CD4-positive, alpha-beta T cell (primary cell): ENCODE measurements at regions not wholly inside any gene's neighbourhood (a gene's known extent, or its start where the extent isn't known, plus 50 kb on each side); places are given as distances from the start of the nearest gene placed in this dataset.

Source experiments
- ATAC-seq: fragments of 200-7000 bp; cut with Tn5 transposase; one replicate; pipeline ENCODE4 v1.10.0; 2022; ENCODE audit warnings: mild to moderate bottlenecking; ENCODE audit not compliant: poor library complexity
- CTCF ChIA-PET: fragments of 350-600 bp; sonication (Branson Sonifier 250); formaldehyde crosslinking; loops from one replicate; lab custom pipeline; 2021; ENCODE audit warnings: antibody characterized with exemption, inconsistent platforms; lab: Charles Lee
- POLR2A ChIA-PET: fragments of 350-600 bp; sonication (Branson Sonifier 250); formaldehyde crosslinking; loops from one replicate; lab custom pipeline; 2021; ENCODE audit warnings: antibody characterized with exemption, inconsistent platforms; lab: Charles Lee
- DNase-seq, 14 experiments: peaks; one replicate each; pipeline ENCODE4 v3.0.0-alpha.2; 2013 to 2020; ENCODE audit warnings: mixed read lengths in 2 of 14
- H3K27ac ChIP-seq, 2 donors: one replicate each; pipeline versions ENCODE4 v1.5.1 to v1.7.0; 2013; ENCODE audit warnings: low read length in 2 of 2, low read depth in 1 of 2, mild to moderate bottlenecking in 1 of 2
- H3K27me3 ChIP-seq, 2 experiments: 1 replicate in 1 of 2; 2 replicates in 1 of 2; pipeline versions ENCODE4 v1.6.1 to v1.7.0; 2013; ENCODE audit warnings: low read length in 2 of 2, control low read depth in 1 of 2, mild to moderate bottlenecking in 1 of 2, moderate library complexity in 1 of 2; ENCODE audit not compliant: insufficient read depth in 2 of 2, control insufficient read depth in 1 of 2
- H3K36me3 ChIP-seq: one replicate; pipeline ENCODE4 v1.6.1; 2013; ENCODE audit warnings: low read length, control low read depth; ENCODE audit not compliant: insufficient read depth
- H3K4me1 ChIP-seq: one replicate; pipeline ENCODE4 v1.6.1; 2013; ENCODE audit warnings: low read length, control low read depth; ENCODE audit not compliant: insufficient read depth
- H3K4me3 ChIP-seq: one replicate; pipeline ENCODE4 v1.5.1; 2013; ENCODE audit warnings: mild to moderate bottlenecking, low read length, moderate library complexity
- H3K9me3 ChIP-seq, 2 experiments: 1 replicate in 1 of 2; 2 replicates in 1 of 2; pipeline versions ENCODE4 v1.6.1 to v1.7.0; 2013; ENCODE audit warnings: low read length in 2 of 2, mild to moderate bottlenecking in 2 of 2, control low read depth in 1 of 2, moderate library complexity in 1 of 2; ENCODE audit not compliant: control insufficient read depth in 1 of 2, insufficient read depth in 1 of 2
- H3K27ac Mint-ChIP-seq: one replicate; pipeline ENCODE4 v1.8.0; 2020; ENCODE audit warnings: mixed read lengths
- H3K27me3 Mint-ChIP-seq: one replicate; pipeline ENCODE4 v1.8.0; 2021; ENCODE audit warnings: mixed read lengths
- H3K36me3 Mint-ChIP-seq: one replicate; pipeline ENCODE4 v1.8.0; 2021; ENCODE audit warnings: low read depth, mixed read lengths
- H3K4me1 Mint-ChIP-seq: one replicate; pipeline ENCODE4 v1.8.0; 2021; ENCODE audit warnings: low read depth, mixed read lengths
- H3K4me3 Mint-ChIP-seq: one replicate; pipeline ENCODE4 v1.8.0; 2020; ENCODE audit warnings: mild to moderate bottlenecking, mixed read lengths
- H3K9me3 Mint-ChIP-seq: one replicate; pipeline ENCODE4 v1.8.0; 2020; ENCODE audit warnings: mixed read lengths
- CTCF ChIP-seq: fragments of 200-600 bp; IDR thresholded peaks from one replicate; pipeline ENCODE4 v1.8.0; 2022; ENCODE audit warnings: antibody characterized with exemption, mild to moderate bottlenecking
- intact Hi-C, 2 experiments: fragments of 100-400 bp; cut with DNase I in 1 of 2; cut with micrococcal nuclease in 1 of 2; formaldehyde crosslinking; loops; one replicate each; pipeline versions ENCODE4 v1.15.1 to v1.9.0; 2023 to 2025; cut with DNase I, micrococcal nuclease

- no peaks in the 10 kb centered on the region for H3K9me3 Mint-ChIP-seq
- ATAC-seq = no peak
- Histone ChIP-seq H3K36me3 (no peaks in the 10 kb centered on the region), H3K4me3 (no peak overlapping the region), H3K27me3 (peaks cover 0 to 4% of the 10 kb centered on the region in 2 experiments), H3K9me3 (no peaks in the 10 kb centered on the region), H3K4me1 (no peaks in the 10 kb centered on the region), H3K27ac (no peak overlapping the region)
- peaks cover 23% of the 10 kb centered on the region for H3K27me3 Mint-ChIP-seq
- DNase-seq = no peak
- no peak for TF ChIP-seq CTCF
- no peak overlapping the region for H3K27ac Mint-ChIP-seq
- H3K4me1 Mint-ChIP-seq = peaks cover 5% of the 10 kb centered on the region
- intact Hi-C loops = no loop called here
- POLR2A ChIA-PET = no interaction called here
- H3K36me3 Mint-ChIP-seq = no peaks in the 10 kb centered on the region
- no peak overlapping the region for H3K4me3 Mint-ChIP-seq
- CTCF ChIA-PET = no interaction called here
Measured at GRCh38 chr10:3350205-3350604, 177.6 kb upstream of the PITRM1 start.

GRCh38 chr10:3348564-3348963, 176.0 kb upstream of the PITRM1 start:
- Mint-ChIP-seq H3K4me1 (peaks cover 5% of the 10 kb centered on the region), H3K27ac (no peak overlapping the region), H3K9me3 (no peaks in the 10 kb centered on the region), H3K27me3 (peaks cover 20% of the 10 kb centered on the region), H3K36me3 (no peaks in the 10 kb centered on the region), H3K4me3 (no peak overlapping the region)
- Histone ChIP-seq H3K36me3 (no peaks in the 10 kb centered on the region), H3K4me1 (no peaks in the 10 kb centered on the region), H3K4me3 (no peak overlapping the region), H3K9me3 (no peaks in the 10 kb centered on the region), H3K27ac (no peak overlapping the region), H3K27me3 (peaks cover 0 to 6% of the 10 kb centered on the region in 2 experiments)
- intact Hi-C loops = no loop called here
- ATAC-seq (no peak), DNase-seq (no peak)
- ChIA-PET POLR2A (no interaction called here), CTCF (no interaction called here)
- TF ChIP-seq CTCF = no peak

GRCh38 chr10:3347413-3348182, 175.0 kb upstream of the PITRM1 start:
- no peak overlapping the region for H3K4me3 Mint-ChIP-seq
- Histone ChIP-seq H3K4me3 (no peak overlapping the region), H3K9me3 (no peaks in the 10 kb centered on the region), H3K4me1 (no peaks in the 10 kb centered on the region), H3K27me3 (peaks cover 0 to 6% of the 10 kb centered on the region in 2 experiments), H3K27ac (no peak overlapping the region), H3K36me3 (no peaks in the 10 kb centered on the region)
- no peak overlapping the region for H3K27ac Mint-ChIP-seq
- POLR2A ChIA-PET = no interaction called here
- H3K36me3 Mint-ChIP-seq = no peaks in the 10 kb centered on the region
- DNase-seq (no peak), ATAC-seq (no peak)
- H3K9me3 Mint-ChIP-seq = no peaks in the 10 kb centered on the region
- TF ChIP-seq CTCF = no peak
- H3K4me1 Mint-ChIP-seq = peaks cover 5% of the 10 kb centered on the region
- H3K27me3 Mint-ChIP-seq = peaks cover 14% of the 10 kb centered on the region
- CTCF ChIA-PET = no interaction called here
- intact Hi-C loops = no loop called here
